DND-41 (cell line): ENCODE measurements at regions not wholly inside any gene's neighbourhood (a gene's known extent, or its start where the extent isn't known, plus 50 kb on each side); places are given as distances from the start of the nearest gene placed in this dataset.

Experiments used
- EZH2 ChIP-seq: IDR thresholded peaks from 3 replicates; pipeline ENCODE4 v1.6.1; 2012; ENCODE audit warnings: borderline replicate concordance, low read depth, mild to moderate bottlenecking, moderate library complexity, low read length, inconsistent platforms; ENCODE audit not compliant: severe bottlenecking
- TF ChIP-seq, protein P1 (sequence below): IDR thresholded peaks from 2 replicates; pipeline ENCODE4 v1.5.1; 2012; ENCODE audit warnings: borderline replicate concordance, low read length, moderate library complexity, mild to moderate bottlenecking; ENCODE audit not compliant: poor library complexity, severe bottlenecking; ENCODE audit errors: extremely low read depth

DNA sequence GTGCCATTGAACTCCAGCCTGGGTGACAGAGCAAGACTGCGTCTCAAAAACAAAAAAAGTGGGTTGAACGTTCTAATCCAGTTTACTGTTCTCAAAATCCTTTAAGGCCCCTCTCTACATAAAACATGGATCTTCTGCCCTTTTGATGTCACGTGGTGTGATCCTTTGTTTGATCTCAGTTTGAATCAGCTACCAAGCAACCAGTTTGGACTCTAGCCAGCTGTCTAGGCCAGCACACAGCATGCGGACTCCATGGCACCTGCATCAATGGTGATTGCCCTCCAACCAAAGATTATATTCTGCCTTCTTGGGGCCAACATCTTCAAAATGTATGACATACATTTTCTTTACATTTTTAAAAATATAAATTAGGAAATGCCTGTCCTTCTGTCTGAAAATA, 365.4 kb downstream of the NDFIP2 start:
- TF ChIP-seq, protein P1, sequence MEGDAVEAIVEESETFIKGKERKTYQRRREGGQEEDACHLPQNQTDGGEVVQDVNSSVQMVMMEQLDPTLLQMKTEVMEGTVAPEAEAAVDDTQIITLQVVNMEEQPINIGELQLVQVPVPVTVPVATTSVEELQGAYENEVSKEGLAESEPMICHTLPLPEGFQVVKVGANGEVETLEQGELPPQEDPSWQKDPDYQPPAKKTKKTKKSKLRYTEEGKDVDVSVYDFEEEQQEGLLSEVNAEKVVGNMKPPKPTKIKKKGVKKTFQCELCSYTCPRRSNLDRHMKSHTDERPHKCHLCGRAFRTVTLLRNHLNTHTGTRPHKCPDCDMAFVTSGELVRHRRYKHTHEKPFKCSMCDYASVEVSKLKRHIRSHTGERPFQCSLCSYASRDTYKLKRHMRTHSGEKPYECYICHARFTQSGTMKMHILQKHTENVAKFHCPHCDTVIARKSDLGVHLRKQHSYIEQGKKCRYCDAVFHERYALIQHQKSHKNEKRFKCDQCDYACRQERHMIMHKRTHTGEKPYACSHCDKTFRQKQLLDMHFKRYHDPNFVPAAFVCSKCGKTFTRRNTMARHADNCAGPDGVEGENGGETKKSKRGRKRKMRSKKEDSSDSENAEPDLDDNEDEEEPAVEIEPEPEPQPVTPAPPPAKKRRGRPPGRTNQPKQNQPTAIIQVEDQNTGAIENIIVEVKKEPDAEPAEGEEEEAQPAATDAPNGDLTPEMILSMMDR, result no peak
- TF ChIP-seq EZH2, result no peak
